DMS79 treated with DMSO at 0.1 percent for 48 hours (cell line): ENCODE measurements at regions not wholly inside any gene's neighbourhood (a gene's known extent, or its start where the extent isn't known, plus 50 kb on each side); places are given as distances from the start of the nearest gene placed in this dataset.

Experiments used
- DNase-seq: peaks from one replicate; lab custom pipeline; 2025; lab: John Stamatoyannopoulos, UW

DNA sequence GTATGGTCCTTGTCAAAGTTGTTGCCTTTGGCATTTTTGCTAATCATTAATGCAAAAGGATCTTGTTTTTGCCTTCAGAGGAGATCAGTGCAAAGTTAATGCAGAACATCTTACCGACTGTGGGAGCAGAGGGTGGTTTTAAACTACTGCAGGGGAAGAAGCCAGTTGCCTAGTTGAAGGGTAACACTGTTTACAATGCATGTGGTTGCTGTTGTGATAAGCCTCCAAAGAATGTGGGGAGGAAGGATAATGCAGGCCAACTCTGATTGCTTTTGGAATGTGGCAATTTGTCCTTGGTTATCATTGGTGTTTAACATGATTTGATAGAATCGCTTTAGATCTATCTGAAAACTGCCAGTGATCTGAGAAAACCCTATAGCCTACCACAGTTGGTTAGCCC is 204.3 kb upstream of the TLL1 start:
- DNase-seq: no peak

DNA sequence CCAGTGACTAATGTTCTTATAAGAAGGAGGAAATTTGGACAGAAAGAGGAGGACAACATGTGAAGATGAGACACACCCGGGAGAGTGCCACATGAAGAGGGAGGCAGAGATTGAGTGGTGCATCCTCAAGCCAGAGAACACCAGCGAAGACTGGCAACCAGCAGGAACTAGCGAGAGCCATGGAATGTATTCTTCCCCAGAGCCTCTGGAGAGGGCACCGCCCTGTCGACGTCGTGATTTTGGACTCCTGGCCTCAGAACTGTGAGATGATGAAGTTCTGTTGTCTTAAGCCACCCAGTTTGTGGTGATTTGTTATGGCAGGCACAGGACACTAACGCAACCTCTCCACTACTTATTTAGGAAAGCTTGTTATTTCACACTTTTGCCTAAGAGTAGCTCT is 196.0 kb upstream of the TLL1 start:
- DNase-seq: no peak

DNA sequence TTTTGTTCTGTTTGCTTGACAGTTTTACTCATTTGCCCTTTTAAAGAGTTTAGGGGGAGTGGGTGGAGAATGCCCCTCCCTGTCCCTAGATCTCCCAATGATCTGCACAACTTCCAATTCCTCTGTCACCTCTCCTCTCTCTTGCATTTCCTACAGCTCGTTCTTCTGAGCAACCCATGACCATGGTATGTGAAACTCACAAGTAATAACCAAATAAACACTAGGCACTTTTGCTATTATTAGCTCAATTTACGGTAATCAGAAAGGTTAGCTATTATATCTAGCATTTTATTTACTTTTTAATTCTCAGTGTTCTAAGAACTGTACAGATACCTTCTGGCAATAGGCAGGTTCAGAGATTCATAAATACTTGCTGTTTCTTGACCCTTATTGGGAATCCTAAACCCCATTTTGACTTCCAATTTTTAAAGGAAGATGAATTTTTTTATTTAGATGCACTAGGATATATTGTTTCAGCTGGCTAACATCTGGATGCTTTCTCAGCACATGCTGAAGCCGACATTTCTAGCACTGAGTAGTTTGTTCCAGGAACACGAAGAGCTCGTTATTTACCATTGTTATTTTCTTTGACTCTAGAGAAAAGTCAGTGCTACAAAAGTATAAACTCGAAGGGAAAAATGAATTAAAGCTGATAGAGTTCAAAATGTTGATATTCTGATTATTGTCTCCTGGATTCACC is 194.7 kb upstream of the TLL1 start:
- DNase-seq: no peak

DNA sequence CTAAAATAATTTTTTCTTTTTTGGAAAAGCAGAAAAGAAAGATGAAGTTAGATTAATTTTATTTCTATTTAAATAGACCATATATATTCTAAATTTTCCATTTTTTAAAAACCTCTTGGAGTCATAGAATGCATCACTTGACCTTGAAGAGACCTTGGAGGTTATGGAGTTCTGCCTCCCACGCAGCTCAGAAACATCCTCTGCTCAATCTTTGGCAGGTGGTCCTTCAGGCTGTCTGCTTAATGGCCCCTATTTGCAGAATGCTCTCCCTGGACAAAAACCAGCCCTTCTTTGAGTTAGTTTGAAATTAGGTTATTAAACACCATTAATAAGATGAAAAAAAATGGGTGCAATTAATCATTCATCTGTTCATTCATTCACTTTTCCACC is 194.1 kb upstream of the TLL1 start:
- DNase-seq: no peak

DNA sequence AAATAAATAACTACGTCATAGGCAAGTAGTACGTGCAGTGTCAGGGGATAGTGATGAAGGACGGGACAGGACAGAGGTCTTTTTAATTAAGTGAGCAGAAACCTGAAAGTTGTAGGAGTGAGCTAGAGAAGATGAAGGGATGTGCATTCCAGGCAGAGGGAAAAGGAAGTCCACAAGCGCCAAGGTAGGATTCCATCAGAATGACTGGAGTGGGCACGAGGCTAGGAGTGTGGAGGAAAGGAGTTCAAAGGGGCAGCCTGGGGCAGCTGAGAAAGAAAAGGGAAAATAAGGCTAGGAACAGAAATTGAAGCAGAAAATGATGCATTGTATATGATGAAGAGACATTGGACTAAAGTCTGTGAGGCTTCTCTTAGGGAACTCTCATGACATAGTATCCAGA is 192.2 kb upstream of the TLL1 start:
- DNase-seq: no peak

DNA sequence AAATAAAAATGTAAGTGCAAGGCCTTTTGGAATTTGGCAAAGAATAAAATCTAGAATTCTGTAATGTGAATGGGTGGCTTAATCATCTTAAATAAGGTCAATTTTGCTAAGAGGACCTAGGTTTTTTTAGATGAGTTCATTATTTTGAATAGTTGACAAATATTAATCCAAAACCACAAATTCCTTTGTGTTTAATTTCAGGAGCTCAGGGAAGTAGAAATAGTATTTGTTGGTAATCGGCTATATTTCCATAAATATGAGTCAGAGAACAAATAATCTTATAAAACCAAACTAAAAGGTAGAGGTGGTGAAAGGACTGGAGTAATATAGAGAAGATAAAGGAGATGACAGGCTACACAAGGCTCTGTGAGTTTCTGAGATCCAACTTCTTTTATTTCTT is 190.4 kb upstream of the TLL1 start:
- DNase-seq: no peak

DNA sequence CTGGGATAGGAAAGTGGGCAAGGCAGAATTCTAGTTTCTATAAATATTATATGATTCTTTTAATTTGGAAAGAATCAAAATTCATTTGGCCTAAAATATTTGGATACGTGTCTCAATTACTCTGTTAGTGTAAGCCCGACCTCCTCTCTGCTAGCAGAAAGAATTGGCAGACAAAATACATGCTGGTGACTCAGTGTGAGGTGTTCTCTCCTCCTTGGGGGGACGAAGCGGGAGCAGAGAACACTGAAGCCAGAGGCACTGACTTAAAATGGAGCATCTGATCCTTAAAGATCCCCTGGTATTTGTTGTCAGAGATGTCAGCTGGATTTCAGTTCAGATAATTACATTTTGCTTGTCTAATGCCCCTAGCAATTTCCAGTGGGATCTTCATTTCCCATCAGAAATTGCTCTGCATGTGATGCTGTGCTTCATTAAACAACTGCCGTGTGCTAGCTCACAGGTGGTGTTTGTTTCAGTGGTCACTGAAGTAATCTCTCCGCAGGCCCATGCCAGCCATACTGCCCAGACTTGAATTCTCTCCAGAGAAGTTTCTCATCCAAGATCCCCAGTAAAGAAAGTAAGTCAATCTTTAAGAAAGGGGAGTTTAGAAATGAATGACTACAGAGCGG is 188.7 kb upstream of the TLL1 start:
- no peak for DNase-seq

DNA sequence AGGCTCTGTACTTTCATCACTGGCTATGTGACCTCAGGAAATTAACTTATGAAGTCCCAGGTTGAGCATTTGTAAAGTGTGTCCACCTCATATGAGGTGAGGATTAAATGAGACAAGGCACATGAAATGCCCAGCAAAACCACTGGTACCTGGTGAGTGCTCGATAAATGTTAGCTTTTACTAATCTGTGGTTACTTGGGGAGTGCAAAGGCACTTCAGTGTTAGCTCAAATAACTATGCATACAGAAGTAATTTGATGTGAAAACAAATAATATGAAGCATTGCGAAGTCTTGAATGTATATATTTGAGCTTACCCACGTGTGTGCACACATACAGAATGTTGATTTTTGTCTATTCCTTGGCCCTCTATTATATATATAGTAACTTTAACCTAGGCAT is 186.3 kb upstream of the TLL1 start:
- no peak for DNase-seq

DNA sequence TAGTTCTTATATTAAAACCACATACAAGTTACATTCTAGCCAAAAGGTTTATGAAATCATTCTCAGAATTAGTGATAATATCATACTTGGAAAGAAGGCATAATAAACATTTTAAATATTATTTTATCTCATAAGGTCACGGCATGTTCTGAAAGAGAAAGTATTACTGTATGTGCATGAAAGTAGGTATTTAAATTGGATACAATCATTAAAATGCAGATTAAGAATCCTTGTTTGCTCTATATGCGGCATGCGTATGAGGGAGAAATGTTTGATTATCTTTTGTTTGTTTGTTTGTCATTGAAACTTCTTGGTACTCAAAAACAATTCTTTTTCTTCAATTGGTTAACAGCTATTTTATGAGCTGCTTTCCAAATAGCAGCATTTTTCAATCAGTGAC is 183.9 kb upstream of the TLL1 start:
- no peak for DNase-seq

DNA sequence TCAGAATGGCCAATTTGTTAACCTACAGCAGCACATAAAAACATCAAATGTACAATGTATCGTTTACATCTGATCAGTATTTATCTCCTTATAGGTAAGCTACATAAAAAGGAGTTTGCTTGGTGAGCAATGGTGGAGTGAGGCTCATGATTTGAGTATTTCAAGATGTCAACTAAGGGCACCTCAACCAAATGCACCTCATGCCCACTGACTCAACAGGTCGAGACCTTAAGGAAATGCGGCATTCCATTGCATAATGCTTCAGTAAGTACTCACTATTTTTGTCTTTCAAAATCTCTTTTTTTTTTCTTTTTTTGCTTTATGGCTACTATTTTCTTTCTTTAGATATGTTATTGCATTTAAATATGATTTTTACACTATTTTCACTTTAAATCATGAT is 181.0 kb upstream of the TLL1 start:
- DNase-seq: no peak

DNA sequence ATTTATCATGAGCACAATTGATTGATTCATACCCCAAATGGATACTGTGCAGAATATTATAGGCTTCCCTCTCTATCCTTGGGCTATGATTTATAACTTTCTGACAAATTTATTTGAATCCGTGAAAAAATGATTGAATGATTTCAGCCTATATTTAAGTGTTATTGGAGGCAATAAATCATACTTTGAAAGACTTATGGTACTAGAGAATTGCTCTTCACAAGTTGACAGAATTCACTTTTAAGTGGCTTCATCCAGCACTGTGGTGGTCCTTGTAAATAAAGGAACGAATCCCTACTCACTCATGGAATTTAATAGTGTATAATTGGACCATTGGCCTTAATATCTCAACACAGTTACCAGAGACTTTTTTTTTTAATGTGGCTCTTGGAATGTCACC is 174.8 kb upstream of the TLL1 start:
- no peak for DNase-seq

DNA sequence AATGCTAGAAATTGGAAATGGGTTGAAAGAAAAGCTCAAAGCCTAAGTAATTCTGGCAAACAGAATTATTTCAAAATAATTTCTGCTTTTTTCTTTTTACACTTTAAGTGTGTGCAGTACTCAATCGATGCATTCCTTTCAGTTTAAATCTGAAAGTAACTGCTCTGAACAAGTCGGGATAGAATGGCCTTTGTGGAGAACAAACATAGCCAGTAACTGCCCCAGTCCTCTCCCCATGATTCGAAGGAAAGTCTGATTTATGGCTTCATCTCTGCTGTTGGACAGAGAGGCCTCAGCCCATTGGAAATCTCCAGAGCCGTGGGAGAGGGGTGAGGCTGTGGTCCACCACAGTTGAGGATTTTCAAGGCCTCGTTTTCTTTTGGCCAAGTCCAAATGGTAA is 174.0 kb upstream of the TLL1 start:
- no peak for DNase-seq

DNA sequence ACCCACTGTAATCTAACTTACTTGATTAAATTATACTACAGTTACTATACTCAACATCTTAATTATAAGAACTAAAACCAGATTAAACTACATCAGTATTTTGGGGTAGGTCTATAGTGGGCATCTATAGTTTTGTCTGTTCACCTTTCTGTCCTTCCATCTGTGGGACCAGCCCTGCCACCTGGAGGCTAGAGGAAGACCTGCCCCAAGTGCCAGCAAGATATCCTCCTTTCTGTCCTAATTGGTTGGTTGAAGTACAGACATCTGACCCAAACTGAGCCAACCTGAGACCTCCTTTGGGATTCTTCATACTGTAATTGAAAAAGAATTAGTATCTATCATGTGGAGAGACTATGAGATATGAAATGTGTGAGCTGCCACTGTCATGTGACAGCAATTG is 172.2 kb upstream of the TLL1 start:
- DNase-seq: no peak

DNA sequence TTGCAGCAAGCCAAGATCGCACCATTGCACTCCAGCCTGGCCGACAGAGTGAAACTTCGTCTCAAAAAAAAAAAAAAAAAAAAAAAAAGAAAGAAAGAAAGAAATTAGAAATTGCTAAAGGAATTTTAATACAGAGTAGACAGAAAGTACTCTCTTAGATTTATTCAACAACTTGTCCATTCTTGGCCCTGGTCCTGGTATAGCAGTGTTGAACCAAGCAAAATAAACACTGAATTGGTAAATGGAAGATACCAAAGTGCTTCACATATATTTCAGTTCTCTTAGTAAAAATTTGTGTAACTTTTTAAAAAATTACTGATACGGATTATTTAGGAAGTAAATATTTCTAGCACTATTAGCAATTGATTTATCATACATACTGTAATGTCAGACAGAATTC is 165.9 kb upstream of the TLL1 start:
- DNase-seq: no peak

DNA sequence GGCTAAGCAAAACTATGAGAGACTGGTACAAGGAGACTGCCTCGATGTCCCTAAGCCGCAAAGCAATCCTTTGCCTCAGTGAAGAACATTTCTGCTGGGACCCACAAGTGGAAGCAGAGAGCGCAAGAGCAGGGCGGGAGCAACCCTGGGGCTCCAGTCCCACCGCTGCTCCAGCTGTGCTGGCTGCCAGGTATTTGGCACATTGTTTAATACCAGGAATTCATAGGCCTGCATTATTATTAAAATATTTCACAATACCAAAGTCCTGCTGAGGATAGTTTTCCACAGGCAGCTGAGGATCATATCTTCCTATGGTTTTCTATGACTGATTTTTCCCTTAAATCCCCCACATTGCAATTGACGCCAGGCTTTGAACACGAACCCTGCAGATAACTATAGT is 163.5 kb upstream of the TLL1 start:
- no peak for DNase-seq

DNA sequence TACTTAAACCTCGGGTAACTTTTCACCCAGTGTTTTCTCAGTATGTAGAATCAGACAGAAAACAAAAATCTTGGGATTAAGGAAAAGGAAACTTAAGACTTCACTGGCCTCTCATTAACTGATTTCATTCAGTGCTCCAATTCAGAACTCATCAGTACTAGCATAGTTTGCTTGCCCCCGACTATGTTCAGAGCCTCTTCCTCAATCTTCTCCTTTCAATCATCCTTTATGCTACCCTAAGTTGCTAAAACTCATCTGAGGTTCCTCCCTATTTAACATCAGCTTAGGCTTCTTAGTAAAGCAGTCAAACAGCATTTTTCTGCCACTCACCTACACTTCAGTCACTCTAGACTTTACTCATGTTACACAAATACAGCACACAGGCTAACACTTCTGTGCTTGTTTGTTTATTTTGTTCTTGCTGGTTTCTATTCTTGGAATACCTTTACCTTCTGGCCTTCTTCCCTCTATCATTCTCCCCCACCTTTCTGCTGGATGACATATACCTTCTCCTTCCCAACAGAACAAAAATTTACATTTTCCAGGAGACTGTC is 163.0 kb upstream of the TLL1 start:
- no peak for DNase-seq

DNA sequence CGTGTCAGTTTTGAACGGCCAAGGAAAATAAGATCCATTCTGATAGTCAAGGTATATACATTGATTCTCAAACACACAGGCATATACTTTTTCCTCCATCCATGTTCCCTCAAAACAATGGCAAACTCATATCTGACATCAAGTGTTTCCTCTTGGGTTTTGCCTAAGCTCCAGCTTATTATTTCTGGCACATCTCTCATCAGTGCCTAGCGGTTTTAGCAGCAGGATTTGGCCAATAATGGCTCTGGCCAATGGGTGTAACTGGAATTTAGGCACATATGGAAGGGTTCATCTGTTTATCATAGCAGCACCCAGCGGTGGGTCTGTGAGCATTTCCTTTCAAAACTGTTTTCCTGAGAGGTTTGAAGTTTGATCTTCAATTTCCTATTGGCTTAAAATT is 161.6 kb upstream of the TLL1 start:
- no peak for DNase-seq

DNA sequence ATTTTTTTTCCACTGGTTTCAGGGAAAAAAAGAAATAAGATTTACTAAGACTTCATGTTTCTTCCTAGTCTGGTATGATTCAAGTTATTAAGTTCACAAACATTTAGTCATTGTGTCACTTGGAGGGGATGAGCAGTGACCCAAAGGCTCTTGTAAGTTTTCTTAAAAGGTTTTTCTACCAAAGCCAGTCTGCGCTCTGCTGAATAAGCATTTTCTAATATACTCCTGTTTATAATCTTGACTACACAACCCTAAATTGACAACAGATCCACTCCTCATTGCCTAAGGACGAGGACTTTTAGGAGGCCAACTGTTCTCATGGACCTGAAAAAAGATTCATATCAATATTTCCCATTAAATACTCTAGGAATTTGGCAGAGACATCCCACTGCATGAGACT is 161.1 kb upstream of the TLL1 start:
- no peak for DNase-seq

DNA sequence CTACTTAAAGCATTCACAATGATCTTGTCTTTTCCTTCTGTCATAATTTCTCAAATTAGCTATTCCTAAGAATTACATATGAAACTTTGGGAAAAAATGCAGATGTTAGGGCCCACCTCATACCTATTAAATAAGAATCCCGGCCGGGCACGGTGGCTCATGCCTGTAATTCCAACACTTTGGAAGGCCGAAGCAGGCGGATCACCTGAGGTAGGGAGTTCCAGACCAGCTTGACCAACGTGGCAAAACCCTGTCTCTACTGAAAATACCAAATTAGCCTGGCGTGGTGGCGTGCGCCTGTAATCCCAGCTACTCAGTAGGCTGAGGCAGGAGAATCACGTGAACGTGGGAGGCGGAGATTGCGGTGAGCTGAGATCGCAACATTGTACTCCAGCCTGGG is 158.4 kb upstream of the TLL1 start:
- DNase-seq: no peak

DNA sequence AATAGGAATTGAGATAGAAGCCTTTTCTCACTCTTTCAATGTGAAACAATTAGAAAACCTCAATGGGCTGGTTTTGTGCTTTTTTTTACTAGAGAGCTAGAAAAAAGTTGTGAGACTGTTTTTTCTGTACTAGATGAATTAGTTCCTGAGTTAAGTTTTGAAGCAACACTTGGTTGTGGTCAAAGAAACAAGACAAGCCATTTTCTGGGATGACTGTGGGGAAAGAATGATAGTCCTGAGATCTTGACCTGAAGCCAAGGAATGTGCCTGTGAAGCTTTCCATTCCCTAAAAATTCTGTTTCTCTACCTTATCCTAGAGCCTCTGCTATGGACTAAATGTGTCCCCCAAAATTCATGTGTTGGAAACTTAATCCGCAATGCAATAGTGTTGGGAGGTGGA is 157.8 kb upstream of the TLL1 start:
- no peak for DNase-seq

DNA sequence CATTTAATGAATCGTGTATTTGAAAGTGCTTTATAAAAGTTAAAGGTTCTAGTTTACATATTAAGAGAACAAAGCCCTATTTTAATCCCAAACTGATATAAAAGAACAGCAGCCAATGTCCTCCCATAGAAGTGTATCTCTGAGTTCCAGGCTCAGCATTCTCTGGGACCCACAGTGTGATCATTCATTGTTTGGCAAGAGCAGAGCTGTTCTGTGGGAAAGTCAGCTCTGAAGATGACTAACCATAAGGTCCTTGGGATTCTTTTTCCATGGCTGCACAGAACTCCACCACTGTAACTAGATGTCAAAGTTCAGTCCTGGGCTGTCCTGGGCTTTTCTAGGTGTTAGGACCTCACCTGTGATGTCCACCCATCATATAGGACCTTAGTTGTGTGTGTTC is 157.0 kb upstream of the TLL1 start:
- no peak for DNase-seq

DNA sequence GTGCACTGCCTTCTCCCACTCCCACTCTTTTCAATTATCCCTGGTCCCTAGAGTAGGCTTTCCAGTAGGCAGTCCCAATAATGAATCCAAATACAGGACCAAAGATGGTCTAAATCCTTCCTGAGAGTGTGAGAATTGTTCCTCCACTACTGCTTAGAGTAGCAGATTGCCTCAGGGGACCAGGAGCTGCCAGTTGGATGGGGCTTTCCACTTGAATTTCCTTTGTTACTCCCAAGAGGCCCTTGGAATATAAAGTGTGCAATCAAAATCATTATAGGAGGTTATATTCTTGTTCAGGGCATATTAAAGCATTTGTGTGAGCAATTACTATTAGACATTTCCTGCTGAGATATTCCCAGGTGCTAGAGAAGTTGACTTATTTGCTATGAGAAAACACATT is 156.6 kb upstream of the TLL1 start:
- DNase-seq: no peak

DNA sequence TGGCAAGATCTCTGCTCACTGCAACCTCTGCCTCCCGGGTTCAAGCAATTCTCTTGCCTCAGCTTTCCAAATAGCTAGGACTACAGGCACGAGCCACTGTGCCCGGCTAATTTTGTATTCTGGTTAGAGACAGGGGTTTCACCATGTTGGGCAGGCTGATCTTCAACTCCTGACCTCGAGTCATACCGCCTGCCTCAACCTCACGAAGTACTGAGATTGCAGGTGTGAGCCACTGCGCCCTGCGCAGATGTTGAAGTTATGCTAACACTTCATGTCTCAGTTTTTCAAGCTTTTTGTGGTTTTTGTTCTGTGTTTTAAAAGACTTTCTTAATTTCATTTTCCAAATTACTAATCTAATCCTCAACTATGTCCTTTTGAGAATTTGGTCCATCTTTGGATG is 154.4 kb upstream of the TLL1 start:
- DNase-seq: no peak

DNA sequence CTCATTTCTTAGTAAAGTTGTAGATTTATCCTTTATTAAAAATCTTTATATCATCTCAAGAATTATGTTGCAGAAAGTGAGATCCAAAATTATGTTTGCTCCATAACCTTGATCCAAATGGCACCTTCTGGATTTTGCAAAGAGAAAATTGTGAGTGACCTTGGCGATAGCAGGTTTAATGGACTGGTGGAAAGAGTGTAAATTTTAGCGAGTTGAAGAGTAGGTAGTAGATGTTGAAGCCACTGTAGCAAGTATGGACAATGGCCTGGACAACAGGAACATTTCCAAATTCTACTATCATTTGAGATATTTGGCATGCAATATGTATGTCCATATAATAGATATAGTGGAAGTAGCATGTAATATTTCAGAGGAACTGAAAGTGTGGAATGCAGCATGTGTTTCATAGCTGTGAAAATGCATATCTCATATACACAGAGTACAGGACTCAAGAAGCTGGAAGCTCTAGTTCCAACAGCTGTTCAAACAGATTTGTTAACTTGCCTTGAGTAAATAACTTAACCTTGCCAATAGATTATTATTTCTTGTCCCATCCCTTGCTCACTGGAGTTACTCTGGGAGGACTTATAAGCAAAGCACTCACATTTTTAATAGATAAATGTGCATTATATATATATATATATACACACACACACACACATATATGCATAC is 152.5 kb upstream of the TLL1 start:
- DNase-seq: no peak
